NOMO-1 treated with DMSO at 0.1 percent for 48 hours (cell line): ENCODE measurements at regions not wholly inside any gene's neighbourhood (a gene's known extent, or its start where the extent isn't known, plus 50 kb on each side); places are given as distances from the start of the nearest gene placed in this dataset.
A peak's percentile ranks its signal among the peaks of the same experiment; 100 is the strongest.

Experiments used
- DNase-seq: peaks from one replicate; lab custom pipeline; 2025; ENCODE audit not compliant: unreplicated experiment; lab: John Stamatoyannopoulos, UW

DNA sequence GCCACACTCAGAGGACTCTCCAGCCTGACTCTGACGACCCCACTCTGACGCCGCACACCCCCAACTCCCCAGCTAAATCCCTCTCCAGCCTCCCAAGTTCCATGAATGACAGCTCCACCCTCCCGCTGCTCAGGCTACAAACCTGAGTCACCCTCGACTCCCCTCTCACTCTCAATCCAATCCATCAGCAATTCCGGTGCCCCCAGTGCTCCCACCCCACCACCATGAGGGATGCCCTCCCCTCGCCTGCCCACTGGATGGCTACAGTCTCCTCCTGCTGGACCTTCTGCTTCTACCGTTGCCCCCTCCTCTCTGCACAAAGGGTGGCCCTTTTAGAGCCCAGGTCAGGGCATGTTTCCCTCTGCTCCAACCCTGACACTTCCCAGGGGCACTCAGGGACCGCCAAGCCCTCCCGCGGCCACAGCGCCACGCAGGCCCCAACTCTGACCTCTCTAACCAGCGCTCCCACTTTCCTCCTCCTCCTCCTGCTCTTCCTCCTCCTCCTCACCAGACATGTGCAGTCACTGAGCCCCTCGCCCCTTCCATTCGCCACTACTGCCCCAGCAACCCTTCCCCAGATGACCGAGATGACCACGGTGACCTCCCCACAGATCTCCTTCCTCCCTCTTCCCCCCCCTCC lies 69.5 kb upstream of the NUP50 start:
- no peak for DNase-seq

DNA sequence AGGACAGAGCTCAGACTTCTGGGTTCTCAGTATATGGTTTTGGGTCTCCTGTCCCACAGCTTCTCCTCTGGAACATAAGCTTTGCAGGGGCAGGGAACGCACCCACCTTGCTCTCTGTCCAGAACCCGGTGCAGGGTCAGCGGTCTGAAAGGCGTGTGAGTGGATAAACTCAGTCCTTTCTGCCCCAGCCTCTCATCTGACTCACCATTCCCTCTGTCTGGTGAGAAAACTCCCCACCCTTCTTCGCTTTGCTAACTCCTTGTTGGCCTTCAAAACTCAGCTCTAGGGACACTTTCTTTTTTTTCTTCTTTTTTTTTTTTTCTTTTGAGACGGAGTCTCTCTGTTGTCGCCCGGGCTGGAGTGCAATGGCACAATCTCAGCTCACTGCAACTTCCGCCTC lies 68.9 kb upstream of the NUP50 start:
- no peak for DNase-seq

DNA sequence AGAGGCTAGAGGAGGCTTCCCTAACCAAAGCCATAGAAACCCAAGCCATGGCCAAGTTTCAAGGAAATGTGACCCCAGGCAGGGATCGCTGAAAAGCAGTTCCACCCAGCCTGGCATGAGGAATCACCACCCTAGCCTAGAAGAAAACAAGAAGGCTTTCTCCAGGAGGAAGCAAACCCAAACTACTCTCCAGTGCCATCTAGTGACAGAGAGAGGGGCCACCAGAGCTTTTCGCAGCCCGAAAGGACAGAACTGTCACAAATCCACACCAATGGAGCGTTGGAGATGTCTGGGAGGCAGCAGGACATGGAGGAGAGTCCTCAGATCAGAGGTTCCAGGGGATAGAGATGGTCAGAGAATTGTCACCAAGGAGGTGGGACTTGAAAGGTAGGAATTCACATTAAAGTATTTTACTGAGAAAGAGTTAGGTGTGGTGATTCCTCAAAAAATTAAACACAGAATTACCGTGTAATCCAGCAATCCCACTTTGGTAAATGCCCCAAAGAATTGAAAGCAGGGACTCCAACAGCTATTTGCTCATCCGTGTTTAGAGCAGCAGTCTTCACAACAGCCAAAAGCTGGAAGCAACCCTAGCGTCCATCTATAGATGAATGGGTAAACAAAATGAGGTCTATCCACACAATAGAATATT lies 67.3 kb upstream of the NUP50 start:
- DNase-seq: peak; percentile 55

GRCh38 chr22:45097061-45097460 lies 66.7 kb upstream of the NUP50 start:
- DNase-seq: no peak

- no peak for DNase-seq
Observed at GRCh38 chr22:45098056-45098455, 65.7 kb upstream of the NUP50 start.

GRCh38 chr22:45099961-45100360 lies 63.8 kb upstream of the NUP50 start:
- DNase-seq: no peak

GRCh38 chr22:45101515-45102227 lies 62.1 kb upstream of the NUP50 start:
- peak; percentile 64 for DNase-seq

DNA sequence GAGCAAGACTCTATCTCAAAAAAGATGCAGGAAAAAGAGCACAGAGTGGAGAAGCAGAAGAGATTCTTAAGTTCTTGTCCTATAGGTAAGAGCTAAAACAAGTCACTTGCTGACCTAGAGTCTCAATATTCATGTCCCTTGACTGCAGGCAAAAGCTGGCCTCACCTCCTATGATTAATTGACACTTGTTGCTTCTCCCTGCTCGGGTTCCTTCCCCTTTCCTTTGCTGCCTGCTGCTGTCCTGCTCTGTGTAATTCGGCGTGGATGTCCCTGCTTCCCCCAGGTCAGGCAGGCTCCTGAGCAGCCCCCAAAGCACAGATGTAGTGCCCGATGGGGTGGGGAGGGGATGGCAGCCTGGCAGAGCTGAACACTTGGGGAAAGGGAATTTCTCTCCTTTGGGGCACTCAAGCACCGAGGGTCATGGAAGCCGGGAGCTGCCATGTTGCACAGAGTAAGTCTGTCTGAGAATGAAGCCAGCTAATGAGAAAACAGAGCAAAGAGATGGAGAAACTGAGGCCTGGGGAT lies 60.8 kb upstream of the NUP50 start:
- DNase-seq: peak; percentile 27

DNA sequence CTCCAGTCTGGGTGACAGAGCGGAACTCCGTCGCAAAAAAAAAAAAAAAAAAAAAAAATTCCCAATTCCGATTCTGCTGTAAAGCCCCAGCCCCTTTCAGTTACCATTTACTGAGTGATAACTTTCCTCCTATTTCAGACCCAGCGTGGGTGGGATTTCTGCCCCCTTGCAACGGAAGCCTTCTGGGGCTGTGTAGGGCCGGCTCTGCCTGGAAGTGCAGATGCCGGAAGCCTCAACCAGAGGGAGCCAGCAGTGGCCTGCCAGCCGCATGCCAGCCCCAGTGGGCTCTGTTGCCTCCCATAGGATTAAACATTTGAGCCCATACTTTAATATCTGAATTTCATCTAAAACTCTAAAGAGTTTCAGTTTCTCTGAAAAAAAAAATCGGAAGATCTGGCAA lies 60.0 kb upstream of the NUP50 start:
- DNase-seq: no peak

- no peak for DNase-seq
Observed at GRCh38 chr22:45104313-45104712, 59.4 kb upstream of the NUP50 start.

- DNase-seq: no peak
Observed at GRCh38 chr22:45105281-45105702, 58.4 kb upstream of the NUP50 start.

- DNase-seq: no peak
Observed at GRCh38 chr22:45107671-45108070, 56.1 kb upstream of the NUP50 start.

DNA sequence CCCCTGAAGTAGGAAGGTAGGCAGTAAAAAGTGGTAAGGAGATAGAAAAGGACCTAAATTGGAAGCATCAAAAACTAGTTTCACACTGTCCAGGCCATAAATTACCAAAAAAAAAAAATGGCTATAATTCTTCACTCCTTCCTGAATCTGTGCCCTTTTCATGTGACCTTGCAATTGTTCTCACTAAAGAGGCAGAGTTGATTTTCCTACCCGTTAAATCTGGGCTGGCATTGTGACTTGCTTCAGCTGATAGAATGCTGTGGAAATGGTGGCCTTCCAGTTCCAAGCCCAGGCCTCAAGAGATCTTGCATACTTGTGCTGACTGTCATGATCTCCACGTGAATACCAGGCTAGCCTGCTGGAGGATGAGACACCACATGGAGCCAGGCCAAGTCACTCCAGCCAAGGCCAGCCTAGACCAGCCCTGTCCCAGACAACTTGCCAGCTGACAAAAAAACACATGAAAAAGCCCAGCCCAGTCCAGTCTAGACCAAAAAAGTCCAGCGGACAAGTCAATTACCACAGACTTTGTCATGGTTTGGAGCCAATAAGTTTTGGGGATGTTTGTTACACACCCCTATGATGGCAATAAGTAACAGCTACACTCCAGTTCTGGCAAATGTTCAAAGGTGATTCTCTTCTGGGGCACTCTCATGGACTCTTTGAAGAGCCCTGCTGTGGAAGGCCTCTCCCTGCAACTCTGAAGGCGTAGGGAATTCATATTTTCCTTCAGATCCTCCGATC lies 51.4 kb upstream of the NUP50 start:
- DNase-seq: no peak
